Iris pigment epithelial cell (primary cell): ENCODE measurements at regions not wholly inside any gene's neighbourhood (a gene's known extent, or its start where the extent isn't known, plus 50 kb on each side); places are given as distances from the start of the nearest gene placed in this dataset.

Source experiments
- DNase-seq: peaks from one replicate; pipeline ENCODE4 v3.0.0-alpha.2; 2011; ENCODE audit warnings: low read depth

- no peak for DNase-seq
Observed at GRCh38 chr4:35700663-35701062, 543.7 kb downstream of the ARAP2 start.

GRCh38 chr4:35709080-35709479, 535.2 kb downstream of the ARAP2 start:
- no peak for DNase-seq

DNA sequence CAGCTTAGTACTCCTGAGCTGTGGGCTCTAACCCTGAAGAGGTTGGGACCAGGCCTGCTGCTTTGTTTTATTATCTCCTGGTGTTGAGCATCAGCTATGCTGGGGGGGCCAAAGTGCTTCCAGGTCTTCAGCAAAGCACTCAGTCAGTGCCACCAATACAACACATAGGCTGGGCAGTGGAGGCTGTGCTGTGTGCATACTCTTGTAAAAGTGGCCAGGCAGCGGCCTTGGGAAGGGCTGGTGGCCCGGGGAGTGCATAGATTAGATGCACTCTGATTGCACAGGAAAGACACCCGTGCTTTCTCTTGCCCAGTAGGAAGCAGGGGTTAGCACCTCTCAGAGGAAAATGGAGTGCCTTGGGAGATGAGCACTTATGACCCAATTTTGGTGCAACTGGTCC, 534.0 kb downstream of the ARAP2 start:
- no peak for DNase-seq

DNA sequence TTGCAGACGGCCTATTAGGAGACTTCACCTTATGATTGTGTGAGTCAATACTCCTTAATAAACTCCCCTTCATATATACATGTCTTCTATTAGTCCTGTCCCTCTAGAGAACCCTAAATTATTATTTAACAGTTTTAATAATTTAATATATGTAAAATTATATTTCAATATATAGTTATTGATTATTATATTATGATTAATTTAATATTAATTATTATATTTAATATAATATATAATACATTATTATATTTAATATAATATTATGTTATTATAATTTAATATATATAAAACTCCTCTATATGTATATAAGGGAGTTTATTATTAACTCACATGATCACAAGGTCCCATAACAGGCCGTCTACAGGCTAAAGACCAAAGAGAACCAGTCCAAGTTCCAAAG, 533.2 kb downstream of the ARAP2 start:
- DNase-seq: no peak

GRCh38 chr4:35723973-35724372, 520.3 kb downstream of the ARAP2 start:
- DNase-seq: no peak

DNA sequence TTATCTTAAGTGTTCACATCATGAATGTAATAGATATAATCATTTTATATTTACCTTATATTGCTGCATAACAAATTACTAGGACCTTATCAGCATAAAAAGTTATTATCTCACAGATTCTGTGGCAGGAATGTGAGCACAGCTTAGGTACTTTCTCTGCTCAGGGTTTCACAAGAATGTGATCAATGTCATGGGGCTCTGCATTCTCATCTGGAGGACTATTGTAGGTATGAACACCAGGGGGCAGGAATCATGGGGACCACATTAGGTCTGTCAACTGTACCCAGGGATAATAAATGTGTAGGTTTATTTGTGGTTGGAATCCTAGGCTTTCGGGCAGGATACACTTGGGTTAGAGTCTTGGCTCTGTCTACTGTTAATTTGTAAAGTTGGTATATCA, 519.2 kb downstream of the ARAP2 start:
- DNase-seq: no peak

DNA sequence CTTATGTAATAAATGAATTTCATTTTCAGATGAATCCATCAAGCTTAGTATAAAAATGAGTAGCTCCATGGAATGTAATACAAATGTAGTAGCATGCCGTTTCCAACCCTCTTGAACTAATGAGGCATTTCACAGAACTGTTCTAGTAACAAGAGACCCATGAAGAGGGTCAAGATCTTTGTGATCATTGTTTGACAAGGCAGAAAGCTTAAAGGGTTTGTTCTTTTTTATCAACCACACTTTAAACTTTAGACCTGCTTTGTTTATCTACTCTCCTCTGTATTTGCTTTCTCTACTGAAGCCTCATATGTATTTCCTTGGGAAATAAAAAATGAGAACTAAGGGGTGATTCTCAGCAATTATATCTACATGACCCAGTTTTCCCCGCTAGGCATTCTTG, 513.9 kb downstream of the ARAP2 start:
- no peak for DNase-seq

DNA sequence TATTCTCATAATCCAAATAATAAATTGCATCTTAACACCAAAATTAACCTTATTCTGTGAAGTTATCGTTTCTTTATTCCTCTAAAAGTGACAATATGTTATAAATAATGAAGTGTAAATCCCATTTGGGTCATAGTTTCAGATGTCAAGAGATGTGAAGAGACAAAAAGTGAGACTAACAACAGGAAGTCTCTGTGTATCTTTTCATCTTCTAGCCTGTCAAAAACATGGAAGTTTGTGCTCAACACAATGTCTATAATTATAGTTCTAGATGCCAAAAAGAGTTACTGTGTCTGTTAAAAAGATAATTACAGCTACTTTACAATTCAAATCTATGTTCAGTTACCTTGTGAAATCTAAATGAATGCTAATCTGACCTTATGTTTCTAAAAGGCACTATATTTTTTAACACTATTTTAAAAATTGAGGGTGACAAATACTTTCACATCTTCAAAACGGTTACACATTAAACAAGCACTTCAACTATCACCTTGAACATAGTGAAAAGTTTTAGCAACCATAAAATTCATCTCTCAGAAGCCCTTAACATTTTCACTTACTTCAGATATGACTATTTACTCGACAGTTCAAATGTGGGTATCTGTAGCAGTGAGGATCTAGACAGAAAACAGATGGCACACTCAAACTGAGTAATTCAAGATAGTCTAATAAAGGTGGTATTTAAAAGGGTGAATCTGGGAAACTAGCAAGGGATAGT, 509.8 kb downstream of the ARAP2 start:
- DNase-seq: no peak

GRCh38 chr4:35739308-35739707, 505.0 kb downstream of the ARAP2 start:
- DNase-seq: no peak

GRCh38 chr4:35754047-35754446, 490.3 kb downstream of the ARAP2 start:
- DNase-seq: no peak

- DNase-seq: no peak
Observed at GRCh38 chr4:35757836-35758235, 486.5 kb downstream of the ARAP2 start.

DNA sequence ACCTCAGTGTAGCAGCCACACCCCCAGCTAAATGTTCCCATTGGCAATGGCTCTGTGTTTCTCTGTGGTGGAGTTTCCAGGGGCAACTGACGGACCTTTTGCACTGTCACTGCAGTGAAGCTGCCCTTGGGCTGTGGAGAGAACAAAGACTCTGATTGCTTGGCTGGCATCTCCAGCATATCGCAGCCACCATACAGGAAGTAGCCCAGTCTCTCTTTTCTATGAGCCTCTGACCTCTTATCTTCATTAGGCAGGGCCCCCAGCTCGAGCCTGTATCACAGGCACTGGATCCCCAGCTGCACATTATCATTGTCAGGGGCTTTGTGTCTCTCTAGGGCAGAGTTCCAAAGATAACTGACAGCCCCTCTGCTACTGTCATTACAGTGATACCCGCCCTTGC, 483.5 kb downstream of the ARAP2 start:
- DNase-seq: no peak

- DNase-seq: no peak
Observed at GRCh38 chr4:35771571-35771970, 472.7 kb downstream of the ARAP2 start.

- peak; percentile 21 for DNase-seq
Observed at GRCh38 chr4:35772291-35772690, 472.0 kb downstream of the ARAP2 start.

DNA sequence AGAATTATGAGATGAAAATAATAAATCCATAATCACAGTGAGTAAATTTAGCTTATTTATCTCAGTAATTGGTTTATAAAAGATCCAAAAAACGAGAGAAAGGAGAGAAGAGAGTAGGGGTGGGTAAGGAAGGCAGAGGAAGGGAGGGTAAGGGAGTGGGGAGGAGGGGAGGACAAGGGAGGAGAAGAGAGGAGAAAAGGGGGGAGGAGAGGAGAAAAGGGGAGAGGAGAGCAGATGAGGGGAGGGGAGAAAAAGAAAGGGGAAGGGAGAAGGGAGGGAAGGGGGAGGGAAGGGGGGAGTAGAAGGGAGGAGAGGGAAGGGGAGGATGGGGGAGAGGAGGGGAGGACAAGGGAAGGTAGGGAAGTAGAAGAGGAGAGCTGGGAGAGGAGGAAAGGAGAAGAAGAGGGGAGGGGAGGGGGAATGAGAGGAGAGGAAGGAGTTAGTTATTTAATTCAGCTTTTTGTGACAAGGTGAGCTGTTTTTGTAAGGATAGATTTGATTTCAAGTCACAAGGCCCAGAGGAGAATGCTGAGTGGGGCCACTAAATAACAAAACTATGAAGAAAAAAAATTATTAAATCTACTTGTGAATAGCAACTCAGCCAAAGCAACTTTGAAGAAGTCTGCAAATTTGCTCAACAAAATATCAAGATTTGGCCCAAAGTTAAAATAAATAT, 454.3 kb downstream of the ARAP2 start:
- DNase-seq: no peak

DNA sequence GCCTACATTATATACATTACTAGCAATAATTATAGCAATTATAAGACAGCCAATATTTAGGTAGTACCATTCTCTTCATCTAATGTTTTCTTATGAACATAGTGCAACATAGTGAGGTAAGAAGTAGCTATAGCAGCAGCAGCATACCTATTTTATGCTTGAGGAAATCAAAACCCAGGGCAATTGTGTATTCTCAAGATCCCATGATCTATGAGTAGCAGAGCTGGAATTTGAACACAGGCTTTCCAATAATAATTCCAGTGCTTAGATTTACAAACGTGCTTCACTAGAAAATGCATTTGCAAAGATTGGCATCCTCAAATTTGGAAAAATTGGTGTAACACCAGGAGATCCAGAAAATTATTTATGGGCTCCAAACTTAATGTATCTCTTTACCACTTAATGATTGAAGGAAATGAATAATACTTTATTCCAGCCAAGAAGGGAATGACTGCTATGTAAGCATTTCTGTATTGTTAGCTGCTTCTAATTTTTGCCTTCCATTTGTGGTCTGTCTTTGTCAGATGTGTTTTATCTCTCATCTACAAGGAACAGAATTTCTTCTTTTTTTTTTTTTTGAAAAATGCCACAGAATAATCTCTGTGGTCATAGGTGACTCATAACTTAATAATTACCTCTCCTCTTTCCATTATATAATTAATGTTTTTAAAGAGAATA, 451.1 kb downstream of the ARAP2 start:
- DNase-seq: peak; percentile 13

GRCh38 chr4:35793766-35794165, 450.5 kb downstream of the ARAP2 start:
- DNase-seq: no peak

DNA sequence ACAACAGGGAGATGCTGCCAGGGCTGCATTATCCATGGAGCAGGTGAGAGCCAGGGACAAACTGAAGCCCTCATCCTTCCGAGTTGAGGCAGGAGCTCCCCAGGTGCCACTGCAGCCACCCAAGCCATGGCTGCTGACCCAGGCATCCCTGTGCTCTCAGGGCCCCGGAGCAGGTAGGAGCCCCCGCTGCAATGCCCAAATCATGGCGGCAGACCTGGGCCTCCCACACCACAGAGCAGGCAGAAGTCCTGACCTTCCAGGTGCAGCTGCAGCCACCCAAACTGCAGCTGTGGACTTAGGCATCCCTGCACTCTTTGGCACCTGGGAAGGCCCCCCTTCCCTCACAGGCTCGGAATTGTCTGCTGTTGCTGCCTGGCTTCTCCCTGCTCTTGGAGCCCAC, 443.6 kb downstream of the ARAP2 start:
- no peak for DNase-seq

DNA sequence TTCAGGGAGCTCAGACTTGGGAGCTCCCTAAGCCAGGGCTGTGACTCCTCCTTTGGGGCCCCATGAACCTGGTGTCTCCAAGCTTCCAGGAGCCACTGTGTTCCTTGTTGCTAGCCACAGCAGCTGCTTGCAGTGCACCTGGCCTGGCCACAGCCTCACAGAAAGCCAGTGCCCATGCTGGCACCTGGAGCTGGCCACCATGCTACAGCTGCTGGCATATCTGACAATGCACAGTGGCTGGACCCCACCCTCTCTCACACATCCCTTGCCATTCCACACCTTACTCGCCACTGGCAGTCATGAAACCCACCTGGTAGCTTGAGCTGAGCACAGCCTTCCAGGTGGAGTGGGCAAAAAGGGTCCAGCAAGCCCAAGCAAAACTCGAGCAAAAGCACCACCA, 441.7 kb downstream of the ARAP2 start:
- no peak for DNase-seq

DNA sequence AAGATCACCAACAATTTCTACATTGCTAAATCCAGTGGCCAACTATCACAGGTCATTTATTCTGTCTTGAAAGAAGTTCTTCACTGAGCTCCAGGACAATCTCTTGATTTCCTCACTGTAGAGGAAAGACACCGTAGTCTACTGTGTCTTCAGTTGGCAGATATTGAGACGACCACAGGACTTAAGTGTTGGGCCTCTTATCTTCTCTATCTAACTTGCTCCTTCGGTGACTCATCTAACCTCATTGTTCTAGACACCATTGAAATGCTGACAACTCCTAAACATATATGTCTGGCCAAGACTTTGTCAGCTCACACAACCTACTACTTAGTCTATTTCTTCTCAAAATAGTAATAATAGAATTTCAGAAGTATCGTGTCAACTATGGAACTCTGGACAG, 425.8 kb downstream of the ARAP2 start:
- DNase-seq: no peak

DNA sequence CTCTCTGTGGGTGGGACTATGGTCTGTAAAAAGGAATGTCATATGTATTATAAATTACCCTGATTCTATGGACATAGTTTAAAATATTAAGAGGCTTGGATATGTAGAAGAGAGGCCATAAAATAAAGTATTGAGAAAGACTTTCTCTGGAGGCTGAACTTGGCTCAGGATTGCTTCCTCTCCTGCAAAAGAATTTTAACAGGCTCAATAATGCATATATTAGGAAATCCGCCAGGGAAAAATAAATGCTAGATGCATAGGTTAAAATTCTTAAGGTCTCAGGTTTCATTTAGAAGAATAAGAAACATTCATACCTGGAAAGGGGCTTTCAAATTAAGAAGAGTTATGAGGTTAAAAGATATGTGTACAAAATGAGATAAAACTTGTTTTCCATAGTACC, 424.3 kb downstream of the ARAP2 start:
- no peak for DNase-seq

- DNase-seq: no peak
Observed at GRCh38 chr4:35824231-35824630, 420.1 kb downstream of the ARAP2 start.

DNA sequence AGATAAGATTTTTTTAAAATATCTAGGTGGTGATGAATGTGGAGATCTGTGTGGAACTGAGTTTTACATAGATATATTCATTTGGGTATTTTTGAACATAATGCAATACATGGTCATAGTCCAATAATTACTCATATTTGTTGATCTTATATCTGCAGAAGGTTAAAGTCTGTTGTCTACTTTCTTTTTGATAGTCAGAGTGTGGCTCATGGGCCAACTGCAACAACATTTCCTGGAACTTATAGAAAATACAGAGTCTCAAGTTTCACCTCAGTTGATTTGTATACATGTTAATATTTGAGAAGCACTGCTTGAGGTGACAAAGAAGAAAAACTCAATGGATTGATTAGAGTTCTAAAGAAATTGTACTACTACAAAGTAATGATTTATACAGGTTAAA, 408.4 kb downstream of the ARAP2 start:
- no peak for DNase-seq
